Right lobe of liver (tissue), 4 donors: ENCODE measurements at regions not wholly inside any gene's neighbourhood (a gene's known extent, or its start where the extent isn't known, plus 50 kb on each side); places are given as distances from the start of the nearest gene placed in this dataset.

ENCODE experiments used
- POLR2A ChIP-seq: fragments of 450-650 bp; IDR thresholded peaks from one replicate; pipeline ENCODE4 v1.6.1; 2017; ENCODE audit warnings: antibody characterized with exemption, mild to moderate bottlenecking
- TF ChIP-seq, protein P1 (sequence below), 4 donors: fragments of 200-600 bp in 3 of 4; fragments of 450-650 bp in 1 of 4; IDR thresholded peaks; one replicate each; pipeline versions ENCODE4 v1.5.1 to v1.8.0; 2016 to 2022; ENCODE audit warnings: antibody characterized with exemption in 4 of 4, mild to moderate bottlenecking in 2 of 4
- donor health status: DM: no; HTN: no; CAD: no.
- donor health status: DM: no; HTN: no; CAD: no.
- donor health status: DM: no; HTN: yes; CAD: no.

DNA sequence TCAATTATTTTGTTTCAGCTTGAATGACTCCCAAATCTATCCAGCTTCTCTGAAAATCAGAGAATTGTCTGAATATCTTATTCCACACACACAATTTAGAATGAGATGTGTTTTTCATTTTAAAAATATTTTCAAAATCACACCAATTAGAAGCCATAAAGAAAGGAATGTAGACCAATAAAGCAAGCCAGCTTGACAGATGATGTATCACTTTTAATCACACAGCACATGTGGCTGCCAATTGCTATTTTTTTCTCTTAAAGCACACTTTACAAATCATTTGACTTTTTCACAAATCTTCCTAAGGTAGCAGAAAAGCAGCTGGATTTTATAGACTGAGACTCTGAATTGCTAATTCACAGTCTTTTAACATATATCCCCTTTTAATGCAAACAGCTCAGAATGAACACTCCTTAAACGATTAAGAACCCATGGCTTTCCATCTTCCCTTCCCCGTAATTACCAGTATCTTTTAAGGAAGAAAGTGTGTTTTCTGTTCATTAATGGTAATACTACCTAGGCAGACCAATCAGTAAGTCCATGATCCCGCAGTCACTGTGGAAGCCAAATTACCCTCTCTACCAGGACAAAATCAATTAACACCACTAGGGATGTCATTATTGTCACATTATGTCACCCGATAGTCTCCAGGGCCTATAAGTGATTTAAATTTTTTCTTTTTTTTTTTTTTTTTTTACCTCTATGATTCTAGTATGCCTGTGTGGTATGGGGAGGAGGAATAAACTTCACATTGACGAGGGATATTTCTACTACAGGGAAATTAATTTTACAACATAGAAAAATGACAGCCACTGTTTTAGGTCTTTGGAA lies 250.0 kb upstream of the VEPH1 start:
- TF ChIP-seq, protein P1, sequence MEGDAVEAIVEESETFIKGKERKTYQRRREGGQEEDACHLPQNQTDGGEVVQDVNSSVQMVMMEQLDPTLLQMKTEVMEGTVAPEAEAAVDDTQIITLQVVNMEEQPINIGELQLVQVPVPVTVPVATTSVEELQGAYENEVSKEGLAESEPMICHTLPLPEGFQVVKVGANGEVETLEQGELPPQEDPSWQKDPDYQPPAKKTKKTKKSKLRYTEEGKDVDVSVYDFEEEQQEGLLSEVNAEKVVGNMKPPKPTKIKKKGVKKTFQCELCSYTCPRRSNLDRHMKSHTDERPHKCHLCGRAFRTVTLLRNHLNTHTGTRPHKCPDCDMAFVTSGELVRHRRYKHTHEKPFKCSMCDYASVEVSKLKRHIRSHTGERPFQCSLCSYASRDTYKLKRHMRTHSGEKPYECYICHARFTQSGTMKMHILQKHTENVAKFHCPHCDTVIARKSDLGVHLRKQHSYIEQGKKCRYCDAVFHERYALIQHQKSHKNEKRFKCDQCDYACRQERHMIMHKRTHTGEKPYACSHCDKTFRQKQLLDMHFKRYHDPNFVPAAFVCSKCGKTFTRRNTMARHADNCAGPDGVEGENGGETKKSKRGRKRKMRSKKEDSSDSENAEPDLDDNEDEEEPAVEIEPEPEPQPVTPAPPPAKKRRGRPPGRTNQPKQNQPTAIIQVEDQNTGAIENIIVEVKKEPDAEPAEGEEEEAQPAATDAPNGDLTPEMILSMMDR (IDR thresholded peaks at IDR 0.05), result no peak
- no peak for TF ChIP-seq POLR2A
